Kidney (tissue), 13 donors: ENCODE measurements at regions not wholly inside any gene's neighbourhood (a gene's known extent, or its start where the extent isn't known, plus 50 kb on each side); places are given as distances from the start of the nearest gene placed in this dataset.
A peak's percentile ranks its signal among the peaks of the same experiment; 100 is the strongest.

Source experiments
- DNase-seq, 5 donors: peaks; one replicate each; pipeline ENCODE4 v3.0.0-alpha.2; 2013 to 2020
- FAIRE-seq: peaks from 2 replicates; lab custom pipeline; 2012; peaks lifted over from hg19 to GRCh38; lab: Jason Lieb, UNC
- H3K27ac ChIP-seq, 2 donors: one replicate each; pipeline ENCODE4 v1.7.0; 2013; ENCODE audit warnings: low read depth in 2 of 2, low read length in 2 of 2, inconsistent platforms in 1 of 2
- H3K27me3 ChIP-seq: one replicate; pipeline ENCODE4 v1.7.1; 2013; ENCODE audit warnings: low read length, inconsistent platforms; ENCODE audit not compliant: control insufficient read depth, insufficient read depth
- H3K36me3 ChIP-seq, 3 donors: one replicate each; pipeline versions ENCODE4 v1.7.0 to v1.7.1; 2013; ENCODE audit warnings: low read length in 3 of 3, control low read depth in 1 of 3, inconsistent platforms in 1 of 3; ENCODE audit not compliant: insufficient read depth in 3 of 3, control insufficient read depth in 2 of 3
- H3K4me1 ChIP-seq, 3 donors: one replicate each; pipeline versions ENCODE4 v1.7.0 to v1.7.1; 2013; ENCODE audit warnings: low read length in 3 of 3, inconsistent platforms in 1 of 3, low read depth in 1 of 3; ENCODE audit not compliant: control insufficient read depth in 2 of 3, insufficient read depth in 2 of 3
- H3K4me3 ChIP-seq, 3 donors: one replicate each; pipeline versions ENCODE4 v1.7.0 to v1.8.1; 2013; ENCODE audit warnings: low read length in 3 of 3, control low read depth in 1 of 3, inconsistent platforms in 1 of 3
- H3K9ac ChIP-seq, 3 donors: one replicate each; pipeline versions ENCODE4 v1.7.0 to v1.7.1; 2013; ENCODE audit warnings: low read length in 3 of 3, control low read depth in 1 of 3, inconsistent platforms in 1 of 3
- H3K9me3 ChIP-seq, 3 donors: one replicate each; pipeline versions ENCODE4 v1.7.0 to v1.7.1; 2013; ENCODE audit warnings: low read length in 3 of 3, control low read depth in 1 of 3, inconsistent platforms in 1 of 3; ENCODE audit not compliant: control insufficient read depth in 2 of 3, insufficient read depth in 1 of 3
- intact Hi-C: fragments of 100-400 bp; cut with DNase I; formaldehyde crosslinking; loops from one replicate; pipeline ENCODE4 v1.11.1; 2022
- TF ChIP-seq, protein P1 (sequence below): IDR thresholded peaks from 3 replicates; pipeline ENCODE4 v1.5.1; 2012; ENCODE audit warnings: mild to moderate bottlenecking, moderate library complexity, borderline replicate concordance; ENCODE audit not compliant: insufficient read depth; ENCODE audit errors: extremely low read depth
- donor health status: control.
- donor health status: control.
- donor health status: control.
- donor health status: control.
- donor health status: control.
- donor health status: DM: yes; HTN: yes; CAD: no.
- donor health status: Normal renal cell carcinoma (clear cell type).

DNA sequence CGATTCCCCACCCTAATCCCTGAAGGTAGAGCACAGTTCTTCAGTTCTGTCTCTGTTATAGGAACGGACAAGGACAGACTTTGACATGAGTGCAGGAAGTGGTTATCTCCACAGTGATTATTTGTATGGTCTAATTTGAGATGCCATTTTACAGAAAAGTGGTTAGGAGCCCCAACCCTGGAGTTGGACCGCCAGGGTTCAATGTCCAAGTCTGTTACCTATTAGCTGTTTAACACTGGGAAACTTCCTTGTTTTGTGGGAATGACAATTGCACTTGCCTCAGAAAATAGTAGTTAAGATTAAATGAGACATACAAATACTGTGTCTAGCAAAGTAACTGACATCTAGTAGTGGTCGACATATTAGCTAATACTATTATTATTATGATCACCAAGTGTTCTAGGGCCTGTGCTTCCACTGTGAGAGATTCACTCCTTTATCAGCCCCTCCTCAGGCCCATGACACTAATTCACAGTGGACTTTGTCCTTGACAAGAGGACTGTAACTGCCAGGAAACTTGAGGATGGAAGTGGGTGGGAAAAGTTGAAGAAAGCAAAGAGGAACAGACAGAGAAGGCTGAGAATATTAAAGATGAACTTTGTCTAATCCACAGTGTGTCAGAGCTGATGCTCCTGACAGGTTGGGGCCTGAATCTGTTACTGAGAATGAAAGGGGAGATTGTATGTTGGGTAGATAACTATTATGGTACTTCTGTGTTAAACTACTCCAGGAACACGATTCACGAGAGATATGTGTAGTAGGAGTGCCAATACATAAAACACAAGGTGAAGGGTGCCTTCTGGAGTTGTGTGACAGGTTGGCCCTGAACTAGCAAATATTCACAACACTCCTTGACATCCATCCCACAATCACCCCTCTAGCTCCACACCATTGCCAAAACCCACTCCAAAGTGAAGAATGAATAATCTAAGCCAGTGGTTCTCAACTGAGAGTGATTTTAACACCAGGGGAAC lies 66.4 kb downstream of the TAC1 start:
- TF ChIP-seq, protein P1, sequence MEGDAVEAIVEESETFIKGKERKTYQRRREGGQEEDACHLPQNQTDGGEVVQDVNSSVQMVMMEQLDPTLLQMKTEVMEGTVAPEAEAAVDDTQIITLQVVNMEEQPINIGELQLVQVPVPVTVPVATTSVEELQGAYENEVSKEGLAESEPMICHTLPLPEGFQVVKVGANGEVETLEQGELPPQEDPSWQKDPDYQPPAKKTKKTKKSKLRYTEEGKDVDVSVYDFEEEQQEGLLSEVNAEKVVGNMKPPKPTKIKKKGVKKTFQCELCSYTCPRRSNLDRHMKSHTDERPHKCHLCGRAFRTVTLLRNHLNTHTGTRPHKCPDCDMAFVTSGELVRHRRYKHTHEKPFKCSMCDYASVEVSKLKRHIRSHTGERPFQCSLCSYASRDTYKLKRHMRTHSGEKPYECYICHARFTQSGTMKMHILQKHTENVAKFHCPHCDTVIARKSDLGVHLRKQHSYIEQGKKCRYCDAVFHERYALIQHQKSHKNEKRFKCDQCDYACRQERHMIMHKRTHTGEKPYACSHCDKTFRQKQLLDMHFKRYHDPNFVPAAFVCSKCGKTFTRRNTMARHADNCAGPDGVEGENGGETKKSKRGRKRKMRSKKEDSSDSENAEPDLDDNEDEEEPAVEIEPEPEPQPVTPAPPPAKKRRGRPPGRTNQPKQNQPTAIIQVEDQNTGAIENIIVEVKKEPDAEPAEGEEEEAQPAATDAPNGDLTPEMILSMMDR: no peak
- no peak overlapping the region for H3K9ac ChIP-seq
- H3K9me3 ChIP-seq: no peaks in the 10 kb centered on the region
- H3K27me3 ChIP-seq: no peaks in the 10 kb centered on the region
- no peak overlapping the region for H3K4me3 ChIP-seq
- no peaks in the 10 kb centered on the region for H3K4me1 ChIP-seq
- H3K27ac ChIP-seq: no peak overlapping the region
- FAIRE-seq: no peak
- peak in 2 of 5 donors; percentile 1 to 3 for DNase-seq
- H3K36me3 ChIP-seq: no peaks in the 10 kb centered on the region
- intact Hi-C loops: no loop called here

- H3K9ac ChIP-seq: no peak overlapping the region
- H3K9me3 ChIP-seq: no peaks in the 10 kb centered on the region
- no peak for DNase-seq
- intact Hi-C loops: no loop called here
- FAIRE-seq: no peak
- no peaks in the 10 kb centered on the region for H3K27me3 ChIP-seq
- H3K4me1 ChIP-seq: no peaks in the 10 kb centered on the region
- TF ChIP-seq, protein P1: no peak
- no peak overlapping the region for H3K4me3 ChIP-seq
- no peak overlapping the region for H3K27ac ChIP-seq
- no peaks in the 10 kb centered on the region for H3K36me3 ChIP-seq
Observed at GRCh38 chr7:97801108-97801507, 69.2 kb downstream of the TAC1 start.
